ENCODE measurements at regions not wholly inside any gene's neighbourhood (a gene's known extent, or its start where the extent isn't known, plus 50 kb on each side); places are given as distances from the start of the nearest gene placed in this dataset.

DNA sequence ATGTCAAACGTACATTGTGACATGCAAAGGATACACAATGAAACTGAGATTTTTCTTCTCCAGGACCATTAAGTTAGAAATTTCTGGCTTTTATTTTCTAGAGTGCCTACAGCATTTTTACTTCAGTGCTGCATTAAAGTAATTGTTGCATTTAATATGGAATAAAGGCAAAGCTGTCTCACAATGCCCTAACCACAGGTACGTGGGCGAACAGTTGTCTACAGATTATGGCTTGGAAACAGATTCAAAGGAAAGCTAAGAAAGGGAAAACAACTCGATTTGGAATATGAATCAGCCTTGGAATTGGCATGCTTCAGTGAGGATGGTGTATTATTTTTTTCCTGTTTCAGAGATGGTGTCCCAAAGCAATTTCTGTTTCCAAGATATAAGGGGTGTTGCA is 79.1 kb upstream of the TUSC7 start:
- TF ChIP-seq, protein P1, sequence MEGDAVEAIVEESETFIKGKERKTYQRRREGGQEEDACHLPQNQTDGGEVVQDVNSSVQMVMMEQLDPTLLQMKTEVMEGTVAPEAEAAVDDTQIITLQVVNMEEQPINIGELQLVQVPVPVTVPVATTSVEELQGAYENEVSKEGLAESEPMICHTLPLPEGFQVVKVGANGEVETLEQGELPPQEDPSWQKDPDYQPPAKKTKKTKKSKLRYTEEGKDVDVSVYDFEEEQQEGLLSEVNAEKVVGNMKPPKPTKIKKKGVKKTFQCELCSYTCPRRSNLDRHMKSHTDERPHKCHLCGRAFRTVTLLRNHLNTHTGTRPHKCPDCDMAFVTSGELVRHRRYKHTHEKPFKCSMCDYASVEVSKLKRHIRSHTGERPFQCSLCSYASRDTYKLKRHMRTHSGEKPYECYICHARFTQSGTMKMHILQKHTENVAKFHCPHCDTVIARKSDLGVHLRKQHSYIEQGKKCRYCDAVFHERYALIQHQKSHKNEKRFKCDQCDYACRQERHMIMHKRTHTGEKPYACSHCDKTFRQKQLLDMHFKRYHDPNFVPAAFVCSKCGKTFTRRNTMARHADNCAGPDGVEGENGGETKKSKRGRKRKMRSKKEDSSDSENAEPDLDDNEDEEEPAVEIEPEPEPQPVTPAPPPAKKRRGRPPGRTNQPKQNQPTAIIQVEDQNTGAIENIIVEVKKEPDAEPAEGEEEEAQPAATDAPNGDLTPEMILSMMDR (IDR thresholded peaks at IDR 0.05) = no peak
- no peak for TF ChIP-seq POLR2AphosphoS5 (IDR thresholded peaks at IDR 0.05)
- TF ChIP-seq EP300 (IDR thresholded peaks at IDR 0.05) = no peak
